ENCODE measurements at regions not wholly inside any gene's neighbourhood (a gene's known extent, or its start where the extent isn't known, plus 50 kb on each side); places are given as distances from the start of the nearest gene placed in this dataset.

GRCh38 chr1:38533772-38534472 is 325.6 kb downstream of the RRAGC start:
- H2AFZ ChIP-seq (ENCODE audit: low read depth, low read length), result peak overlapping the region; percentile 26; the same call in 1 of the 2 replicates
- no peaks in the 10 kb centered on the region for H4K20me1 ChIP-seq (replicated peaks; ENCODE audit: control insufficient read depth, insufficient read depth, low read length)
- in situ Hi-C loops (cut with MboI) (no loop called here), intact Hi-C loops (cut with micrococcal nuclease) (no loop called here)
- BruUV-seq (replicated peaks), result no TSS peak
- no peak overlapping the region; the same call in 1 of the 2 replicates for H3K4me2 ChIP-seq (ENCODE audit: insufficient read depth, low read length)
- CTCF ChIA-PET (ENCODE audit: low intra/inter-chr PET ratio), result no interaction called here
- H3K9ac ChIP-seq (ENCODE audit: insufficient read depth in 1 of 2, low read depth in 2 of 2, low read length in 2 of 2), result no peak overlapping the region
- WGBS (ENCODE audit: insufficient coverage, low coverage, missing lambda C conversion rate), result 9% methylated on average over 5 of the region's 5 CpGs
- ATAC-seq, result peak; percentile 82
- no peaks in the 10 kb centered on the region for H3K9me1 ChIP-seq (ENCODE audit: control insufficient read depth, insufficient read depth, low read length)
- peaks cover 11 to 16% of the 10 kb centered on the region in 2 experiments for H3K4me1 ChIP-seq (replicated peaks in 1 of 2; ENCODE audit: control insufficient read depth in 2 of 2, insufficient read depth in 2 of 2, low read length in 2 of 2)
- POLR2A ChIA-PET, result interaction anchor here (0.7 to 1.6 kb wide), 7 partner anchors 8 to 506 kb away, joined by 3 to 5 read pairs (median 4); no protein-coding TSS in a partner anchor
- H3K4me3 ChIP-seq, result no peak overlapping the region
- no peaks in the 10 kb centered on the region for H3K36me3 ChIP-seq (ENCODE audit: control insufficient read depth, insufficient read depth, low read length)
- DNase-seq (ENCODE audit: extremely low read depth in 1 of 4, low spot score in 3 of 4), result peak in 3 of 4 experiments; percentile 31 to 68 (median 62)
- H3K27me3 ChIP-seq (ENCODE audit: control insufficient read depth in 2 of 2, insufficient read depth in 2 of 2, low read length in 2 of 2), result no peaks in the 10 kb centered on the region
- peak; percentile 83 for FAIRE-seq
- no peaks in the 10 kb centered on the region for H3K9me3 ChIP-seq (replicated peaks; ENCODE audit: control insufficient read depth, insufficient read depth, low read depth, low read length)
- peak overlapping the region; percentile 36; the same call in 2 of the 3 replicates for H3K27ac ChIP-seq (ENCODE audit: extremely low read depth, low read depth, low read length)
- no peaks in the 10 kb centered on the region for H3K79me2 ChIP-seq (ENCODE audit: control insufficient read depth, insufficient read depth, low read length)
- peak in 1 of 2 experiments; percentile 57; a peak in 1 of 4 replicates for TF ChIP-seq RCOR1 (IDR thresholded peaks at IDR 0.05; ENCODE audit: borderline replicate concordance in 1 of 2, low read depth in 2 of 2, low read length in 2 of 2)
- TF ChIP-seq TSC22D4 (tag; IDR thresholded peaks at IDR 0.05), result no peak
- no peak for TF ChIP-seq RAD51 (IDR thresholded peaks at IDR 0.05; ENCODE audit: borderline replicate concordance, low read depth)
- peak; percentile 97 for TF ChIP-seq JUND (IDR thresholded peaks at IDR 0.05; ENCODE audit: borderline replicate concordance, low read depth, low read length)
- TF ChIP-seq JUND (tag; IDR thresholded peaks at IDR 0.05; ENCODE audit: borderline replicate concordance, low read depth, low read length), result peak; percentile 98
- TF ChIP-seq TCF3 (CRISPR knock-in tag; IDR thresholded peaks at IDR 0.05), result peak; percentile 72
- TF ChIP-seq SOX6 (IDR thresholded peaks at IDR 0.05), result 0 out of 2 replicates have a peak, but pooled peaks have one; percentile 28
- TF ChIP-seq PML (IDR thresholded peaks at IDR 0.05; ENCODE audit: low read length), result peak; percentile 53; the same call in 1 of the 2 replicates
- TF ChIP-seq ZNF274 (IDR thresholded peaks at IDR 0.05; ENCODE audit: borderline replicate concordance, low read depth, low read length), result no peak
- no peak for TF ChIP-seq SP2 (IDR thresholded peaks at IDR 0.05; ENCODE audit: extremely low read depth, low read depth, low read length, poor library complexity, severe bottlenecking)
- TF ChIP-seq CBFB (CRISPR knock-in tag; IDR thresholded peaks at IDR 0.05), result no peak
- TF ChIP-seq MYNN (IDR thresholded peaks at IDR 0.05), result 0 out of 2 replicates have a peak, but pooled peaks have one; percentile 33
- TF ChIP-seq MYNN (CRISPR knock-in tag; IDR thresholded peaks at IDR 0.05), result no peak
- peak; percentile 80 for TF ChIP-seq NBN (IDR thresholded peaks at IDR 0.05; ENCODE audit: low read depth)
- TF ChIP-seq BDP1 (IDR thresholded peaks at IDR 0.05; ENCODE audit: insufficient read depth, insufficient read length), result no peak

Measured in K562 (cell line).